ENCODE measurements at regions not wholly inside any gene's neighbourhood (a gene's known extent, or its start where the extent isn't known, plus 50 kb on each side); places are given as distances from the start of the nearest gene placed in this dataset.

- H3K4me2 ChIP-seq (ENCODE audit: low read length, poor library complexity, severe bottlenecking), result no peak overlapping the region
- WGBS, result 100% methylated on average over 4 of the region's 4 CpGs
These were observed 591.7 kb downstream of the PLPP3 start for GRCh38 chr1:55987491-55988249.

GRCh38 chr1:55986003-55986402 is 593.4 kb downstream of the PLPP3 start:
- H3K4me2 ChIP-seq (ENCODE audit: low read length, poor library complexity, severe bottlenecking), result no peak overlapping the region
- H3K79me1 ChIP-seq (replicated peaks; ENCODE audit: low read length, poor library complexity, severe bottlenecking), result no peaks in the 10 kb centered on the region
- H3K36me3 ChIP-seq (ENCODE audit: control insufficient read depth in 1 of 2, insufficient read depth in 2 of 2, low read depth in 1 of 2, low read length in 2 of 2), result no peaks in the 10 kb centered on the region
- H3K18ac ChIP-seq (ENCODE audit: low read depth in 1 of 2, low read length in 2 of 2), result no peak overlapping the region
- no peak overlapping the region for H2AFZ ChIP-seq (ENCODE audit: low read depth, low read length)
- H3K9me3 ChIP-seq (ENCODE audit: control insufficient read depth, low read length), result no peaks in the 10 kb centered on the region
- no peak overlapping the region for H3K27ac ChIP-seq (ENCODE audit: low read length, poor library complexity, severe bottlenecking)
- H3K9ac ChIP-seq (ENCODE audit: low read length), result peak overlapping the region; percentile 16
- H3K23ac ChIP-seq (ENCODE audit: low read length in 2 of 2), result no peak overlapping the region
- H4K91ac ChIP-seq (ENCODE audit: low read length), result no peak overlapping the region
- H4K8ac ChIP-seq (ENCODE audit: low read length), result no peak overlapping the region
- DNase-seq, result no peak
- H2BK12ac ChIP-seq (ENCODE audit: low read length in 2 of 2), result no peak overlapping the region
- no peaks in the 10 kb centered on the region for H3K4me1 ChIP-seq (ENCODE audit: control insufficient read depth, insufficient read depth, low read depth, low read length)
- H3K27me3 ChIP-seq (ENCODE audit: control insufficient read depth in 1 of 2, insufficient read depth in 1 of 2, low read length in 2 of 2), result no peaks in the 10 kb centered on the region
- H2BK120ac ChIP-seq (ENCODE audit: low read depth, low read length), result no peak overlapping the region
- no peak overlapping the region for H2BK5ac ChIP-seq (ENCODE audit: low read depth, low read length, poor library complexity, severe bottlenecking)
- WGBS, result no CpG with 5 or more reads among the region's 1 CpG
- H3K4me3 ChIP-seq (ENCODE audit: insufficient read depth in 1 of 2, low read depth in 1 of 2, low read length in 2 of 2), result no peak overlapping the region
- no peak overlapping the region for H3K14ac ChIP-seq (ENCODE audit: low read length in 2 of 2)
- no peak overlapping the region for H2BK15ac ChIP-seq (ENCODE audit: low read depth, poor library complexity, severe bottlenecking)
- no peak overlapping the region for H2AK5ac ChIP-seq (ENCODE audit: low read length, severe bottlenecking)
- H3K4ac ChIP-seq (ENCODE audit: low read depth in 1 of 2, low read length in 2 of 2), result no peak overlapping the region

More at GRCh38 chr1:55987491-55988249, 591.7 kb downstream of the PLPP3 start:
- H3K27ac ChIP-seq (ENCODE audit: low read length, poor library complexity, severe bottlenecking), result no peak overlapping the region
- no peak overlapping the region for H2AFZ ChIP-seq (ENCODE audit: low read depth, low read length)
- H4K8ac ChIP-seq (ENCODE audit: low read length), result no peak overlapping the region
- no peak overlapping the region for H2BK120ac ChIP-seq (ENCODE audit: low read depth, low read length)
- H3K14ac ChIP-seq (ENCODE audit: low read length in 2 of 2), result no peak overlapping the region
- no peaks in the 10 kb centered on the region for H3K79me1 ChIP-seq (replicated peaks; ENCODE audit: low read length, poor library complexity, severe bottlenecking)
- H3K4me3 ChIP-seq (ENCODE audit: insufficient read depth in 1 of 2, low read depth in 1 of 2, low read length in 2 of 2), result no peak overlapping the region
- H3K27me3 ChIP-seq (ENCODE audit: control insufficient read depth in 1 of 2, insufficient read depth in 1 of 2, low read length in 2 of 2), result no peaks in the 10 kb centered on the region
- DNase-seq, result no peak
- H3K4me1 ChIP-seq (ENCODE audit: control insufficient read depth, insufficient read depth, low read depth, low read length), result no peaks in the 10 kb centered on the region
- H3K23ac ChIP-seq (ENCODE audit: low read length in 2 of 2), result no peak overlapping the region
- no peak overlapping the region for H2AK5ac ChIP-seq (ENCODE audit: low read length, severe bottlenecking)
- no peak overlapping the region for H4K91ac ChIP-seq (ENCODE audit: low read length)
- H3K9ac ChIP-seq (ENCODE audit: low read length), result peak overlapping the region; percentile 74
- H3K18ac ChIP-seq (ENCODE audit: low read depth in 1 of 2, low read length in 2 of 2), result no peak overlapping the region
- no peak overlapping the region for H3K4ac ChIP-seq (ENCODE audit: low read depth in 1 of 2, low read length in 2 of 2)
- H2BK12ac ChIP-seq (ENCODE audit: low read length in 2 of 2), result no peak overlapping the region
- H2BK15ac ChIP-seq (ENCODE audit: low read depth, poor library complexity, severe bottlenecking), result no peak overlapping the region
- no peaks in the 10 kb centered on the region for H3K36me3 ChIP-seq (ENCODE audit: control insufficient read depth in 1 of 2, insufficient read depth in 2 of 2, low read depth in 1 of 2, low read length in 2 of 2)
- H2BK5ac ChIP-seq (ENCODE audit: low read depth, low read length, poor library complexity, severe bottlenecking), result no peak overlapping the region
- H3K9me3 ChIP-seq (ENCODE audit: control insufficient read depth, low read length), result no peaks in the 10 kb centered on the region

GRCh38 chr1:55981010-55981650 is 598.2 kb downstream of the PLPP3 start:
- WGBS, result no CpG with 5 or more reads among the region's 2 CpGs

GRCh38 chr1:55980582-55980981 is 598.8 kb downstream of the PLPP3 start:
- no peak overlapping the region for H3K27ac ChIP-seq (ENCODE audit: low read length, poor library complexity, severe bottlenecking)
- WGBS, result 46% methylated on average over 3 of the region's 4 CpGs
- H3K4me3 ChIP-seq (ENCODE audit: insufficient read depth in 1 of 2, low read depth in 1 of 2, low read length in 2 of 2), result no peak overlapping the region

More at GRCh38 chr1:55981010-55981650, 598.2 kb downstream of the PLPP3 start:
- H3K14ac ChIP-seq (ENCODE audit: low read length in 2 of 2), result no peak overlapping the region
- H3K27me3 ChIP-seq (ENCODE audit: control insufficient read depth in 1 of 2, insufficient read depth in 1 of 2, low read length in 2 of 2), result no peaks in the 10 kb centered on the region
- H3K27ac ChIP-seq (ENCODE audit: low read length, poor library complexity, severe bottlenecking), result no peak overlapping the region
- no peak overlapping the region for H3K18ac ChIP-seq (ENCODE audit: low read depth in 1 of 2, low read length in 2 of 2)
- no peak overlapping the region for H2AFZ ChIP-seq (ENCODE audit: low read depth, low read length)
- no peak overlapping the region for H3K4ac ChIP-seq (ENCODE audit: low read depth in 1 of 2, low read length in 2 of 2)
- no peak overlapping the region for H3K4me3 ChIP-seq (ENCODE audit: insufficient read depth in 1 of 2, low read depth in 1 of 2, low read length in 2 of 2)
- H3K9me3 ChIP-seq (ENCODE audit: control insufficient read depth, low read length), result peaks cover 5% of the 10 kb centered on the region
- H3K79me1 ChIP-seq (replicated peaks; ENCODE audit: low read length, poor library complexity, severe bottlenecking), result no peaks in the 10 kb centered on the region
- DNase-seq, result no peak
- no peak overlapping the region for H3K23ac ChIP-seq (ENCODE audit: low read length in 2 of 2)
- no peaks in the 10 kb centered on the region for H3K36me3 ChIP-seq (ENCODE audit: control insufficient read depth in 1 of 2, insufficient read depth in 2 of 2, low read depth in 1 of 2, low read length in 2 of 2)
- no peak overlapping the region for H2BK12ac ChIP-seq (ENCODE audit: low read length in 2 of 2)
- H2BK120ac ChIP-seq (ENCODE audit: low read depth, low read length), result no peak overlapping the region
- no peak overlapping the region for H4K91ac ChIP-seq (ENCODE audit: low read length)
- H2BK5ac ChIP-seq (ENCODE audit: low read depth, low read length, poor library complexity, severe bottlenecking), result no peak overlapping the region
- H2BK15ac ChIP-seq (ENCODE audit: low read depth, poor library complexity, severe bottlenecking), result no peak overlapping the region
- H3K9ac ChIP-seq (ENCODE audit: low read length), result no peak overlapping the region
- no peak overlapping the region for H2AK5ac ChIP-seq (ENCODE audit: low read length, severe bottlenecking)
- H3K4me2 ChIP-seq (ENCODE audit: low read length, poor library complexity, severe bottlenecking), result no peak overlapping the region
- H4K8ac ChIP-seq (ENCODE audit: low read length), result no peak overlapping the region
- H3K4me1 ChIP-seq (ENCODE audit: control insufficient read depth, insufficient read depth, low read depth, low read length), result no peaks in the 10 kb centered on the region

More at GRCh38 chr1:55980582-55980981, 598.8 kb downstream of the PLPP3 start:
- Histone ChIP-seq H2BK120ac (ENCODE audit: low read depth, low read length) (no peak overlapping the region), H3K4me1 (ENCODE audit: control insufficient read depth, insufficient read depth, low read depth, low read length) (no peaks in the 10 kb centered on the region), H3K23ac (ENCODE audit: low read length in 2 of 2) (no peak overlapping the region), H2AFZ (ENCODE audit: low read depth, low read length) (no peak overlapping the region), H3K79me1 (replicated peaks; ENCODE audit: low read length, poor library complexity, severe bottlenecking) (no peaks in the 10 kb centered on the region), H2AK5ac (ENCODE audit: low read length, severe bottlenecking) (no peak overlapping the region), H3K4ac (ENCODE audit: low read depth in 1 of 2, low read length in 2 of 2) (no peak overlapping the region), H3K14ac (ENCODE audit: low read length in 2 of 2) (no peak overlapping the region), H4K91ac (ENCODE audit: low read length) (no peak overlapping the region), H4K8ac (ENCODE audit: low read length) (no peak overlapping the region), H3K9ac (ENCODE audit: low read length) (no peak overlapping the region), H2BK5ac (ENCODE audit: low read depth, low read length, poor library complexity, severe bottlenecking) (no peak overlapping the region), H3K18ac (ENCODE audit: low read depth in 1 of 2, low read length in 2 of 2) (no peak overlapping the region), H2BK15ac (ENCODE audit: low read depth, poor library complexity, severe bottlenecking) (no peak overlapping the region), H3K36me3 (ENCODE audit: control insufficient read depth in 1 of 2, insufficient read depth in 2 of 2, low read depth in 1 of 2, low read length in 2 of 2) (no peaks in the 10 kb centered on the region), H3K9me3 (ENCODE audit: control insufficient read depth, low read length) (peaks cover 5% of the 10 kb centered on the region), H3K4me2 (ENCODE audit: low read length, poor library complexity, severe bottlenecking) (no peak overlapping the region), H2BK12ac (ENCODE audit: low read length in 2 of 2) (no peak overlapping the region), H3K27me3 (ENCODE audit: control insufficient read depth in 1 of 2, insufficient read depth in 1 of 2, low read length in 2 of 2) (no peaks in the 10 kb centered on the region)
- peak; percentile 36 for DNase-seq
